22Rv1 (cell line): ENCODE measurements at regions not wholly inside any gene's neighbourhood (a gene's known extent, or its start where the extent isn't known, plus 50 kb on each side); places are given as distances from the start of the nearest gene placed in this dataset.

Experiments
- H3K27ac ChIP-seq: fragments of 450-650 bp; 2 replicates; pipeline ENCODE4 v1.5.1; 2017
- CTCF ChIP-seq: fragments of 450-650 bp; IDR thresholded peaks from 2 replicates; pipeline ENCODE4 v1.5.1; 2017; ENCODE audit warnings: mild to moderate bottlenecking
- ZFX ChIP-seq: fragments of 450-650 bp; IDR thresholded peaks from 2 replicates; pipeline ENCODE4 v1.6.1; 2017; ENCODE audit warnings: antibody characterized with exemption, borderline replicate concordance

GRCh38 chr12:116434155-116435011, 124.8 kb upstream of the MAP1LC3B2 start:
- TF ChIP-seq CTCF, result no peak
- no peak for TF ChIP-seq ZFX

GRCh38 chr12:116435984-116436383, 123.2 kb upstream of the MAP1LC3B2 start:
- H3K27ac ChIP-seq, result no peak overlapping the region
- TF ChIP-seq ZFX (no peak), CTCF (no peak)

More at GRCh38 chr12:116434155-116435011, 124.8 kb upstream of the MAP1LC3B2 start:
- no peak overlapping the region for H3K27ac ChIP-seq

GRCh38 chr12:116436561-116437249, 122.5 kb upstream of the MAP1LC3B2 start:
- H3K27ac ChIP-seq, result no peak overlapping the region

GRCh38 chr12:116441292-116441691, 117.9 kb upstream of the MAP1LC3B2 start:
- no peak overlapping the region for H3K27ac ChIP-seq
- no peak for TF ChIP-seq ZFX
- no peak for TF ChIP-seq CTCF

More at GRCh38 chr12:116436561-116437249, 122.5 kb upstream of the MAP1LC3B2 start:
- no peak for TF ChIP-seq ZFX
- TF ChIP-seq CTCF, result no peak

GRCh38 chr12:116442304-116442703, 116.9 kb upstream of the MAP1LC3B2 start:
- TF ChIP-seq CTCF (no peak), ZFX (no peak)

GRCh38 chr12:116442946-116443345, 116.2 kb upstream of the MAP1LC3B2 start:
- TF ChIP-seq CTCF, result no peak
- no peak for TF ChIP-seq ZFX
- H3K27ac ChIP-seq, result no peak overlapping the region

More at GRCh38 chr12:116442304-116442703, 116.9 kb upstream of the MAP1LC3B2 start:
- H3K27ac ChIP-seq, result no peak overlapping the region
